Stomach (tissue), 8 donors: ENCODE measurements at regions not wholly inside any gene's neighbourhood (a gene's known extent, or its start where the extent isn't known, plus 50 kb on each side); places are given as distances from the start of the nearest gene placed in this dataset.
A peak's percentile ranks its signal among the peaks of the same experiment; 100 is the strongest.

ENCODE experiments used
- DNase-seq, 2 donors: peaks; one replicate each; pipeline versions ENCODE4 v3.0.0 to v3.0.0-alpha.2; 2013 to 2019
- H3K27ac ChIP-seq, 5 donors: fragments of 200-600 bp in 4 of 5; sonication (generic) in 4 of 5; one replicate each; pipeline ENCODE4 v1.5.1; 2013 to 2019; ENCODE audit warnings: mild to moderate bottlenecking in 1 of 5, moderate library complexity in 1 of 5
- H3K27me3 ChIP-seq, 3 donors: fragments of 200-600 bp; sonication (generic); one replicate each; pipeline ENCODE4 v1.5.1; 2017 to 2019; ENCODE audit warnings: mixed run types in 1 of 3
- H3K36me3 ChIP-seq, 4 donors: fragments of 200-600 bp; sonication (generic); 1 replicate in 3 of 4; 2 replicates in 1 of 4; pipeline ENCODE4 v1.5.1; 2016 to 2019
- H3K4me1 ChIP-seq, 4 donors: fragments of 200-600 bp; sonication (generic); one replicate each; pipeline ENCODE4 v1.5.1; 2016 to 2019
- H3K4me3 ChIP-seq, 4 donors: fragments of 200-600 bp; sonication (generic) in 3 of 4; one replicate each; pipeline ENCODE4 v1.5.1; 2016 to 2019; ENCODE audit warnings: mild to moderate bottlenecking in 1 of 4
- H3K9me3 ChIP-seq, 4 donors: fragments of 200-600 bp; sonication (generic); one replicate each; pipeline ENCODE4 v1.5.1; 2016 to 2019
- CTCF ChIP-seq, 7 experiments: fragments of 450-650 bp in 4 of 7; fragments of 200-600 bp in 3 of 7; sonication (generic) in 3 of 7; IDR thresholded peaks; one replicate each; pipeline ENCODE4 v1.5.1; 2016 to 2019; ENCODE audit warnings: antibody characterized with exemption in 7 of 7, control low read depth in 2 of 7, mild to moderate bottlenecking in 1 of 7
- EP300 ChIP-seq: sonication (generic); formaldehyde crosslinking; IDR thresholded peaks from one replicate; pipeline ENCODE4 v1.6.1; 2017; ENCODE audit warnings: antibody characterized with exemption
- POLR2A ChIP-seq, 4 donors: fragments of 450-650 bp; IDR thresholded peaks; one replicate each; pipeline ENCODE4 v1.6.1; 2016; ENCODE audit warnings: antibody characterized with exemption in 4 of 4, control low read depth in 2 of 4, mild to moderate bottlenecking in 1 of 4, moderate library complexity in 1 of 4
- POLR2AphosphoS5 ChIP-seq, 3 donors: sonication (generic); formaldehyde crosslinking; IDR thresholded peaks; one replicate each; pipeline ENCODE4 v1.6.1; 2016; ENCODE audit warnings: antibody characterized with exemption in 3 of 3
- WGBS, 5 donors: extraction: QIAGEN DNeasy Blood & Tissue Kit in 3 of 5; methylation state at CpG; one replicate each; pipeline versions ENCODE4 v1.1.5 to v1.1.7; 2013 to 2018; 5-methylcytosine and 5-hydroxymethylcytosine counted together
- intact Hi-C: fragments of 100-400 bp; cut with DNase I; formaldehyde crosslinking; loops from one replicate; pipeline ENCODE4 v1.15.1; 2023; ENCODE audit warnings: low total_unique reads
- donor health status: healthy with polysubstance abuse.
- donor health status: Bipolar disorder and iron deficiency.
- donor health status: healthy.

- 84 to 90% (median 86%) methylated on average over 6 of the region's 6 CpGs for WGBS, 5 donors
- Histone ChIP-seq H3K27ac (no peak overlapping the region), H3K4me3 (no peak overlapping the region), H3K36me3 (no peaks in the 10 kb centered on the region), H3K9me3 (peaks cover 0 to 6% (median 0%) of the 10 kb centered on the region in 4 donors), H3K27me3 (no peaks in the 10 kb centered on the region), H3K4me1 (peaks cover 0 to 4% (median 0%) of the 10 kb centered on the region in 4 donors)
- intact Hi-C loops, result no loop called here
- TF ChIP-seq EP300 (no peak), POLR2A (IDR thresholded peaks at IDR 0.05) (no peak), CTCF (IDR thresholded peaks at IDR 0.05) (no peak), POLR2AphosphoS5 (IDR thresholded peaks at IDR 0.05) (no peak)
- no peak for DNase-seq
These were observed 263.9 kb downstream of the ICE1 start for GRCh38 chr5:5686356-5686755.

- TF ChIP-seq EP300 (no peak), POLR2A (IDR thresholded peaks at IDR 0.05) (no peak), POLR2AphosphoS5 (IDR thresholded peaks at IDR 0.05) (no peak), CTCF (IDR thresholded peaks at IDR 0.05) (no peak)
- WGBS, 5 donors, result 66 to 83% (median 76%) methylated on average over 3 of the region's 3 CpGs
- intact Hi-C loops, result no loop called here
- no peak for DNase-seq
- Histone ChIP-seq H3K4me1 (peaks cover 0 to 4% (median 0%) of the 10 kb centered on the region in 4 donors), H3K27me3 (no peaks in the 10 kb centered on the region), H3K9me3 (peaks cover 0 to 6% (median 0%) of the 10 kb centered on the region in 4 donors), H3K4me3 (no peak overlapping the region), H3K27ac (no peak overlapping the region), H3K36me3 (no peaks in the 10 kb centered on the region)
These were observed 263.3 kb downstream of the ICE1 start for GRCh38 chr5:5685737-5686136.

- intact Hi-C loops, result no loop called here
- Histone ChIP-seq H3K36me3 (no peaks in the 10 kb centered on the region), H3K27me3 (no peaks in the 10 kb centered on the region), H3K4me1 (peaks cover 0 to under 1% (median 0%) of the 10 kb centered on the region in 4 donors), H3K4me3 (no peak overlapping the region), H3K27ac (no peak overlapping the region), H3K9me3 (peaks cover 0 to 6% (median 0%) of the 10 kb centered on the region in 4 donors)
- no peak for TF ChIP-seq POLR2A (IDR thresholded peaks at IDR 0.05)
- TF ChIP-seq EP300, result no peak
- TF ChIP-seq POLR2AphosphoS5 (IDR thresholded peaks at IDR 0.05), result no peak
- TF ChIP-seq CTCF (IDR thresholded peaks at IDR 0.05), result no peak
- DNase-seq, result no peak
- WGBS, 5 donors, result 71 to 99% (median 96%) methylated on average over 2 of the region's 2 CpGs
These were observed 260.7 kb downstream of the ICE1 start for GRCh38 chr5:5683174-5683573.

GRCh38 chr5:5678909-5679308, 256.4 kb downstream of the ICE1 start:
- 49 to 70% (median 55%) methylated on average over 4 of the region's 4 CpGs for WGBS, 5 donors
- intact Hi-C loops, result no loop called here
- H3K4me1 ChIP-seq, result no peaks in the 10 kb centered on the region
- no peak overlapping the region for H3K4me3 ChIP-seq
- H3K36me3 ChIP-seq, result no peaks in the 10 kb centered on the region
- peaks cover 0 to 6% (median 2%) of the 10 kb centered on the region in 4 donors for H3K9me3 ChIP-seq
- TF ChIP-seq POLR2AphosphoS5 (IDR thresholded peaks at IDR 0.05) (no peak), POLR2A (IDR thresholded peaks at IDR 0.05) (no peak), EP300 (no peak), CTCF (IDR thresholded peaks at IDR 0.05) (no peak)
- peak in 1 of 2 donors; percentile 30 for DNase-seq
- H3K27ac ChIP-seq, result no peak overlapping the region
- H3K27me3 ChIP-seq, result no peaks in the 10 kb centered on the region
